ENCODE measurements at regions not wholly inside any gene's neighbourhood (a gene's known extent, or its start where the extent isn't known, plus 50 kb on each side); places are given as distances from the start of the nearest gene placed in this dataset.

GRCh38 chr10:44854693-44855350, 56.3 kb upstream of the TMEM72 start:
- no peaks in the 10 kb centered on the region; the same call in 1 of the 2 replicates for H3K27me3 ChIP-seq (ENCODE audit: control insufficient read depth, insufficient read depth, low read length)
- no peak overlapping the region for H3K4me3 ChIP-seq (ENCODE audit: insufficient read depth, low read depth, low read length)
- no peaks in the 10 kb centered on the region for H3K36me3 ChIP-seq (replicated peaks; ENCODE audit: control insufficient read depth, insufficient read depth, low read length)
- peak; percentile 51 for DNase-seq

- Histone ChIP-seq H3K27me3 (ENCODE audit: control insufficient read depth, insufficient read depth, low read length) (no peaks in the 10 kb centered on the region; the same call in 1 of the 2 replicates), H3K36me3 (replicated peaks; ENCODE audit: control insufficient read depth, insufficient read depth, low read length) (no peaks in the 10 kb centered on the region), H3K4me3 (ENCODE audit: insufficient read depth, low read depth, low read length) (no peak overlapping the region)
- no peak for DNase-seq
Measured at GRCh38 chr10:44856696-44857095, 54.4 kb upstream of the TMEM72 start.

- H3K36me3 ChIP-seq (replicated peaks; ENCODE audit: control insufficient read depth, insufficient read depth, low read length): no peaks in the 10 kb centered on the region
- H3K27me3 ChIP-seq (ENCODE audit: control insufficient read depth, insufficient read depth, low read length): no peaks in the 10 kb centered on the region; the same call in 1 of the 2 replicates
- peak; percentile 93 for DNase-seq
- no peak overlapping the region for H3K4me3 ChIP-seq (ENCODE audit: insufficient read depth, low read depth, low read length)
Measured at GRCh38 chr10:44857363-44858016, 53.6 kb upstream of the TMEM72 start.

GRCh38 chr10:44858017-44858371, 53.1 kb upstream of the TMEM72 start:
- Histone ChIP-seq H3K27me3 (ENCODE audit: control insufficient read depth, insufficient read depth, low read length) (no peaks in the 10 kb centered on the region; the same call in none of the 2 replicates), H3K4me3 (ENCODE audit: insufficient read depth, low read depth, low read length) (no peak overlapping the region), H3K36me3 (replicated peaks; ENCODE audit: control insufficient read depth, insufficient read depth, low read length) (no peaks in the 10 kb centered on the region)
- no peak for DNase-seq

GRCh38 chr10:44858988-44859387, 52.1 kb upstream of the TMEM72 start:
- DNase-seq: no peak
- Histone ChIP-seq H3K27me3 (ENCODE audit: control insufficient read depth, insufficient read depth, low read length) (peaks cover 6% of the 10 kb centered on the region), H3K36me3 (replicated peaks; ENCODE audit: control insufficient read depth, insufficient read depth, low read length) (no peaks in the 10 kb centered on the region), H3K4me3 (ENCODE audit: insufficient read depth, low read depth, low read length) (no peak overlapping the region)

GRCh38 chr10:44859546-44860285, 51.4 kb upstream of the TMEM72 start:
- Histone ChIP-seq H3K4me3 (ENCODE audit: insufficient read depth, low read depth, low read length) (no peak overlapping the region), H3K36me3 (replicated peaks; ENCODE audit: control insufficient read depth, insufficient read depth, low read length) (no peaks in the 10 kb centered on the region), H3K27me3 (ENCODE audit: control insufficient read depth, insufficient read depth, low read length) (peaks cover 13% of the 10 kb centered on the region)
- DNase-seq: peak; percentile 5

- Histone ChIP-seq H3K27me3 (ENCODE audit: control insufficient read depth, insufficient read depth, low read length) (peaks cover 19% of the 10 kb centered on the region), H3K4me3 (ENCODE audit: insufficient read depth, low read depth, low read length) (no peak overlapping the region), H3K36me3 (replicated peaks; ENCODE audit: control insufficient read depth, insufficient read depth, low read length) (no peaks in the 10 kb centered on the region)
- DNase-seq: peak; percentile 30
Measured at GRCh38 chr10:44860811-44861736, 50.1 kb upstream of the TMEM72 start.
